ENCODE measurements at regions not wholly inside any gene's neighbourhood (a gene's known extent, or its start where the extent isn't known, plus 50 kb on each side); places are given as distances from the start of the nearest gene placed in this dataset.

- TF ChIP-seq TAF1 (IDR thresholded peaks at IDR 0.05; ENCODE audit: low read depth, low read length) (no peak), POLR2AphosphoS5 (IDR thresholded peaks at IDR 0.05; ENCODE audit: low read depth, low read length) (no peak), POLR2A (IDR thresholded peaks at IDR 0.05; ENCODE audit: low read depth, low read length) (no peak), PAX5 (IDR thresholded peaks at IDR 0.05; ENCODE audit: insufficient read depth, low read length, severe bottlenecking) (no peak)
Measured at GRCh38 chr11:98495601-98496000, 525.1 kb upstream of the CNTN5 start.

Measured in GM12891 (cell line).